GM12892 (cell line): ENCODE measurements at regions not wholly inside any gene's neighbourhood (a gene's known extent, or its start where the extent isn't known, plus 50 kb on each side); places are given as distances from the start of the nearest gene placed in this dataset.

Experiments
- POLR2A ChIP-seq: IDR thresholded peaks from 2 replicates; pipeline ENCODE4 v1.6.1; 2011; ENCODE audit warnings: low read depth, low read length, control low read depth
- POLR2AphosphoS5 ChIP-seq: IDR thresholded peaks from 2 replicates; pipeline ENCODE4 v1.6.1; 2011; ENCODE audit warnings: low read depth, low read length, control low read depth
- TAF1 ChIP-seq: IDR thresholded peaks from 2 replicates; pipeline ENCODE4 v1.6.1; 2011; ENCODE audit warnings: low read depth, mild to moderate bottlenecking, control low read depth, low read length, borderline replicate concordance

DNA sequence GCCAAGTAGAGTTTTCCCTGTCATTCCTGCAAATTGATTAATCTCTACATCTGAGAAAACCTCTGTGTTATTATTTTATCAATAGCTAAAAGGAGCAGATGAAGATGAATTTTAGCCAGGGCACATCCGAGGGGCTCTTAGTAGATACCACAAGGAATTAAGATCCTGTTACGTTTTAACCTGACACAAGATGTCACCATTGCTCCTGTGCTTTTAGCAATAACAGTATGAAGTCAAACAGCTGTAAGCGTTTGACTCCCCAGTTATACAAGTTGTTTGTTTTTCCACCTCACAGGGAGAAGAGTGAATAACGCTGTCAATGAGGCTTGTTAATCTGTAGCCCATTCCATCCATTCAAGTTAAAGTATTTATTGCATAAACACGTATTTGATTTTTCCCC is 76.0 kb upstream of the AP1S2 start:
- TF ChIP-seq POLR2AphosphoS5 (no peak), POLR2A (no peak), TAF1 (no peak)
